Panc1 (cell line): ENCODE measurements at regions not wholly inside any gene's neighbourhood (a gene's known extent, or its start where the extent isn't known, plus 50 kb on each side); places are given as distances from the start of the nearest gene placed in this dataset.

Experiments
- CTCF ChIP-seq: fragments of 450-650 bp; IDR thresholded peaks from 2 replicates; pipeline ENCODE4 v1.5.1; 2017; ENCODE audit warnings: mild to moderate bottlenecking
- POLR2AphosphoS5 ChIP-seq: IDR thresholded peaks from 2 replicates; pipeline ENCODE4 v1.6.1; 2012; ENCODE audit warnings: mild to moderate bottlenecking, low read depth, low read length, moderate library complexity
- REST ChIP-seq, 2 experiments: IDR thresholded peaks; 2 replicates each; pipeline ENCODE4 v1.6.1; 2011 to 2012; ENCODE audit warnings: low read depth in 2 of 2, control low read depth in 1 of 2, low read length in 1 of 2, mild to moderate bottlenecking in 1 of 2, moderate library complexity in 1 of 2; ENCODE audit not compliant: insufficient read depth in 1 of 2
- SIN3A ChIP-seq: IDR thresholded peaks from 2 replicates; pipeline ENCODE4 v1.6.1; 2012; ENCODE audit warnings: low read depth, mild to moderate bottlenecking, low read length, moderate library complexity, borderline replicate concordance; ENCODE audit not compliant: insufficient read depth

- TF ChIP-seq CTCF (no peak), POLR2AphosphoS5 (no peak), REST (IDR thresholded peaks at IDR 0.05; ENCODE audit: insufficient read depth in 1 of 2, low read depth in 2 of 2, low read length in 1 of 2) (no peak), SIN3A (no peak)
Observed at GRCh38 chr4:156237231-156237630, 283.6 kb upstream of the CTSO start.
